ENCODE measurements at regions not wholly inside any gene's neighbourhood (a gene's known extent, or its start where the extent isn't known, plus 50 kb on each side); places are given as distances from the start of the nearest gene placed in this dataset.

DNA sequence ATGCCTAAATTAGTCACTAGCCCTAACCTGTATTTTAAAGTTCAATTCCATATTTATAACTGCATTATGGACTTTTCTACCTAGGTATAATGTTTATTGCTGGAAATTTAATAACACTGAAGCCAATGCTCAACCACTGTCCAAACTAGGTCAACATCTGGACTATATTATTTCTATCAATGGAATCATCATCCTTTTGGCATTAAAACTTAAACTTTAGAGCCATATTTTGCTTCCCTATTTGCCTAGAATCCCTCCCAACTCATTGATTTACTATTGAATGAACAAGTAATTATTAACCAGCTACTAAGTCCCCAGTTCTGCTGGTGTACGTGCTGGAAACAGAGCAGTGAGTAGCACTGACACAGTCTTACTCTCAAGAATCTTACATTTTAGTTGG is 291.7 kb upstream of the SPTLC3 start:
- TF ChIP-seq, protein P1, sequence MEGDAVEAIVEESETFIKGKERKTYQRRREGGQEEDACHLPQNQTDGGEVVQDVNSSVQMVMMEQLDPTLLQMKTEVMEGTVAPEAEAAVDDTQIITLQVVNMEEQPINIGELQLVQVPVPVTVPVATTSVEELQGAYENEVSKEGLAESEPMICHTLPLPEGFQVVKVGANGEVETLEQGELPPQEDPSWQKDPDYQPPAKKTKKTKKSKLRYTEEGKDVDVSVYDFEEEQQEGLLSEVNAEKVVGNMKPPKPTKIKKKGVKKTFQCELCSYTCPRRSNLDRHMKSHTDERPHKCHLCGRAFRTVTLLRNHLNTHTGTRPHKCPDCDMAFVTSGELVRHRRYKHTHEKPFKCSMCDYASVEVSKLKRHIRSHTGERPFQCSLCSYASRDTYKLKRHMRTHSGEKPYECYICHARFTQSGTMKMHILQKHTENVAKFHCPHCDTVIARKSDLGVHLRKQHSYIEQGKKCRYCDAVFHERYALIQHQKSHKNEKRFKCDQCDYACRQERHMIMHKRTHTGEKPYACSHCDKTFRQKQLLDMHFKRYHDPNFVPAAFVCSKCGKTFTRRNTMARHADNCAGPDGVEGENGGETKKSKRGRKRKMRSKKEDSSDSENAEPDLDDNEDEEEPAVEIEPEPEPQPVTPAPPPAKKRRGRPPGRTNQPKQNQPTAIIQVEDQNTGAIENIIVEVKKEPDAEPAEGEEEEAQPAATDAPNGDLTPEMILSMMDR (IDR thresholded peaks at IDR 0.05; ENCODE audit: insufficient read depth, low read length, poor library complexity, severe bottlenecking), result no peak
- no peak for TF ChIP-seq EZH2phosphoT487 (conservative IDR thresholded peaks at IDR 0.05; ENCODE audit: low read length)
